GM19438 (cell line): ENCODE measurements at regions not wholly inside any gene's neighbourhood (a gene's known extent, or its start where the extent isn't known, plus 50 kb on each side); places are given as distances from the start of the nearest gene placed in this dataset.
"Not testable (repeated sequence)": the region's sequence is repeated elsewhere in the genome, so short reads cannot be mapped to it uniquely, and the experiment has no call there.

Source experiments
- ATAC-seq: cut with Tn5 transposase; IDR thresholded peaks from one replicate; pipeline ENCODE4 v1.9.1; 2021; ENCODE audit warnings: low read depth; ENCODE audit not compliant: unreplicated experiment

DNA sequence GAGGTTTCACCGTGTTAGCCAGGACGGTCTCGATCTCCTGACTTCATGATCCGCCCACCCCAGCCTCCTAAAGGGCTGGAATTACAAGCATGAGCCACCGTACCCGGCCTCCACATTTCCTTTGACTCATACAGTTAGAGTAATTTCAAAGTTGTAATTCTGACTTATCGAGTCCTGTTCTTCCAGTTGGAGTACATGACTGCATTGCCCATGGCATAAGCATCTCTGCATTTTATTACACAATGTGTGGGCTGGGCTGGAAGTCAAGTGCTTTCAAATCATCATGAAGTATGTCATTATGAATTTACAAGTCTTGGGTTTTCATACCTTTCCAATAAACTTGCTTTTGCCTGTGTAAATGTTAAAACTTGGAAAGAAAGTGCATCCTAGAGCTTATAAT lies 1295.7 kb upstream of the FLRT2 start:
- no peak for ATAC-seq

DNA sequence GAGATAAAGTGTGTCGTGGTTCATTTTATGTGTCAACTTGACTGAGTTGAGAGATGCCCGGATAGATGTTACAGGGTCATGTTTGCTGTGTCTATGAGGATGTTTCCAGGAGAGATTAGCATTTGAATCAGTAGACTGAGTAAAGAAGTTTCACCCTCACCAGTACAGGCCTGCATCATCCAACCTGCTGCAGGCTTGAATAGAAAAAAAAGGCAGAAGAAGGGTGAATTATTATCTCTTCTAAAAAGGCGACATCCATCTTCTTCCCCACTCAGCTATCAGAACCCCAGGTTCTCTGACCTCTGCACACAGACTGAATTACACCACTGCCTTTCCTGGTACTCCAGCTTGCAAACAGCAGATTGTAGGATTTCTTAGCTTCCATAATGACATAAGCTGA lies 1293.7 kb upstream of the FLRT2 start:
- ATAC-seq, result no peak

DNA sequence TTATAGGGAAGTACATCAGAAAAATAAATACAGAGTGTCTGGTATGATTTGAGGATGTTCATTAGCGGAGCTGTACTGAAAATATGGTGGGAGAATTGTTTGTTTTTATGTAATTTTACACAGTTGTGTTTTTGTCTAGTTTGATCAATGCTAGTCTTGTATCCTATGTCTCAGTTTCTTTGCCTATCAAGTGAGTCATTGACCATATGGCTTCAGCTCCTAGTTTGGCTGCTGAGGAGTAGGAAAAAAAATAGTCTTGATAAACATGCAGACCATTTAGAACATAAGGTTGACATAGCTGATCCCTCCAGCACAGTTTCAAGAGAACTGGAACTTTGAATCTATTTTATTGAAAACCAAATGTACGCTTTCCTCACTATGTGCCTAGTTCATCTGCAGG lies 1292.1 kb upstream of the FLRT2 start:
- ATAC-seq, result no peak

DNA sequence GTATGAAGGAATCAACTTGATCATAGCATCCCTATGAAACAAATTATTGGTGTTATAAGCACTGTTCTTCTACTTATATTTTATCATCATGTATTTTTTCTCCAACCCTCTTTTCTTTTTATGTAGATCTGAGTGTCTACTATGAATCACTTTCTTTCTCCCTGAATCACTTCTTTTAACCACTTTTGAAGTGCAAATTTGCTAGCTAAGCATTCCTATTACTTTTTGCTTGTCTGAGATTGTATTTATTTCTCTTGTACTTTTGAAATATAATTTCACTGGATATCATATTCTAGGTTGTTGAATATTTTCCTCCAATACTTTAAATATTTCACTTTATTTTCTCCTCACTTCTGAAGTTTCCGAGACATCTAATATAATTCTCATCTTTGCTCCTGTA lies 1282.3 kb upstream of the FLRT2 start:
- ATAC-seq, result no peak

DNA sequence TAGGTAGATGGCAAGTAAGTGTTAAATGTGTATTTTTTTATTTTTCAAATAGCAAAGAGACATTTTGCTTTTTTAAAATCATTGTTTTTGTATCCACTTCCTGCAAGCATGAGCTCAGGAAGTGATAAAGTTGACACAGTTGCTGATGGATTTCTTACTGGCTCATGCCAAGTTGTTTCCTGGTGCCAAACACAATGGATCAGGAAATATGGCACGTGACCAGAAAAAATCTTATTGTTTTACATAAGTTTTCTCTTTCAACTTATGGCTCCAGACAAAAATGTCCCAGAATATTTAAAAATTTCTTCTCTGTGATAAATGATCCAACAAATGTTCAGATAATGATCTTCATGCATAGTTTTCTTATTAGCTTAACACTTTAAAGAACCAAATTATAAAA lies 1279.1 kb upstream of the FLRT2 start:
- no peak for ATAC-seq

DNA sequence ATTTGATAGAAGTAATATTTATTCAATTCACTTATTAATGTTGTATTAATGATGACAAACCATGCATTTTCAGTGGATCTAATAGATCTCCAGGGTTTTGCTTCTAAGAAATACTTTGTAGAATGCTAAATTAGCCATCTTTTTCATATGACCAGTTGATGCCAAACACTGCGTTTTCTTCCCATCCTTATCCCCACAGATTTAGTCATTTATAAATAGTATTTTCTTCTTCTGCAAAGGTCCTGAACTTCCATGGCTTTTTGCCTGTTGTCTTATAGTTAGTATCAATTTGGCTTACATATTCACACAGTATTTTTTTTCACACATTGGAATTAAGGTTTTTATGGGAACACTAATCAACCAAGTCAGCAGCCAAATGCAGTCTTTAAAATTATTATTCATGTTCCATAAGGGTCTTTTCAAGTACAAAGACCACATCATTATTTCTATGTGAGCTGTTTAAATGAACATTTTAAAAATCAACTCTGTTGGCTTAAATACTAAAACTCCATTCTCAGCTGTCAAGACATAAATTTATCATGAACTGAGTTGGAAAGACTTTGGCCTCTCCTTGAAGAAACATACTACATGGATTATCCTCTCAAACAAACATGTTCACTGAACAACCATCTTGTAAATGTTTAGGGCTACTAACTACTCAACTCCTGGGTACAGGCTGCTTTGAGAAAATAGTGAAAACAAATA lies 1278.4 kb upstream of the FLRT2 start:
- ATAC-seq, result no peak

DNA sequence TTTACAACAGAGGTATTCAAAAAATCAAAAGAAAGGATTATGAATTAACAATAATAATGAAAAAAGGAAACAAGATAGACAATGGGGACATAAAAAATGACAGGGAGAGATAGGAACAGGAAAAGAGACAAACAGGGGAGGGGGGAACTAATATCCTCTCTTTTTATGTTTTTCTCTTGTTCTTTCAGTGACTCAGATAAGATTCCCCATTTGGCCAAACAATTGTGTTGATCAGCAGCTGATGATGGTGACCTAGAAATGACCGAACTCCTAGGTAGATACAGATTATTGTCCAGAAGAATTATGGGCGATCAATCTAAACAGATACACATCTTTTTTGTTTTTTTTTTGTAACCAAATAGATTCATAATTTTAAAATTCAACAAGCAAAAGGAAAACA lies 1277.2 kb upstream of the FLRT2 start:
- no peak for ATAC-seq

DNA sequence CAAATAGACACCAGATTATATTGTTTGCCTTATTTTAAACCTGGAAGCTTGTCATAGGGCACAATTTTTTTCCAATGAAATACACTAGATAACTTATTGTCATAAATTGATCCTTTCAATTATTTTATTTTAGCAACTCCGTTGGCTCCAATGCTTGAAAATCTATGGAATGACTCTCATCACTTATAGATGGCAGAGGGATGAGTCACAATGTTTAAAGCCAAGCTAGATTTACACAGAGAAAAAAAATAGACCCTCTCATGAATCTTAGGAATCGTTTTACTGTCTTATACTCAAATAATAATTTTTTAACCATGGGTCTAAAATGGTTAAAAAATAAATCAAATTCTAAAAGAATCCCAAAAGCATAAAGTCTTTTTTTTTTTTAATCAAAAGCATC lies 1276.6 kb upstream of the FLRT2 start:
- ATAC-seq, result no peak

DNA sequence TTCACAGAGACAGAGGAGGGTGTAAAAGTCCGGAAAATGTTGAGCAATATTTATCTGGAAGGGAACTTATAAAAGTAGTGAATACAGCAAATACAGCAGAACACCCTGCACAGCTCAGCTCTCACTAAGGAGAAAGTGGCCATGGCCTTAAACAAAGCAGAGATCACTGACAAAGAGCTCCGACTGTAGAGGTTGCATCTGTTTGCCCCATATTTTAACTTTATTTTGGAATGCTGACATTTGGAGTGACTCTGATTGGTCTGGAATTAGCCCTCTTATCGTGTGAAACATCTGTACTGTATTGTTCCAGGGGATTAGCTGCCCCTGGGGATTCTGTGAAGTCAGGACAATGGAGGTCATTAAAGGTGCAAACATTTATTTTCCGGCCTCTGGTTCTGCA lies 1275.7 kb upstream of the FLRT2 start:
- no peak for ATAC-seq

DNA sequence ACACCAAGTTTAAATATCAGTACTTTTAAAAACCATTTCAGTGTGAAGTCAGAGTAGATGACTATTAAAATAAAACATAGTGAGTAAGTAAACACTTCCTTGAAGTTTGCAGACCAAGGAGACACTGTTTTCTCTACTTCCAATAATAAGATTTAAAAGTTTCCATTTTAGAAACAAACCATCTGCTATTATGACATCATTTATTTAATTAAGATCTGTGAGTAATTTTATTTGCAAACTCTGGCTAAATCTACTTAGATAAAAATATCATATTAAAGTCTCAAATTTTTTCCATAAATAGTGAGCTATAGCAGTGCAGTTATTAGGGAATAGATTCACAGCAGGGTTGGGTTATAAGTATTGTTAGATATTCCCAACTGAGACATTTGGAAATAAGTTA lies 1267.0 kb upstream of the FLRT2 start:
- no peak for ATAC-seq

DNA sequence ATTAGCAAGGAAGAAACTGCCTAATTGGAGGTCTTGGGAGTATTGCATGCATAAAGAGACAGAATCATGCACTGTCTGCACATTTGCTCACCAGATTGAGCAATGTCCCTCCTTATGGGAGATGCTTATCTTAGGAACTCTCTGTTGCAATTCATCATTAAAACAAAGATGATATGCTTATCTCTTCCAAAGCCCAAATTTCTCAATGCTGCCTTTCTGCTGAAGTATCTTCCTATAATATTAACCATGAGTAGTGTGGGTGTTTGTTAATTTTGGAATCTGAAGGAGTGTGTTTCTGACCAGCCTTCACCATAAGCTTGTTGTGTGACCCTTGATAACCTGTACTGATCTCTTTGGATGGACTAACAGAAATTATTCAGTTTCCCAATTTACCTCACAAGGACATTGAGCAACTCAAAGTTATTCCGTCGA lies 1257.6 kb upstream of the FLRT2 start:
- ATAC-seq, result no peak

DNA sequence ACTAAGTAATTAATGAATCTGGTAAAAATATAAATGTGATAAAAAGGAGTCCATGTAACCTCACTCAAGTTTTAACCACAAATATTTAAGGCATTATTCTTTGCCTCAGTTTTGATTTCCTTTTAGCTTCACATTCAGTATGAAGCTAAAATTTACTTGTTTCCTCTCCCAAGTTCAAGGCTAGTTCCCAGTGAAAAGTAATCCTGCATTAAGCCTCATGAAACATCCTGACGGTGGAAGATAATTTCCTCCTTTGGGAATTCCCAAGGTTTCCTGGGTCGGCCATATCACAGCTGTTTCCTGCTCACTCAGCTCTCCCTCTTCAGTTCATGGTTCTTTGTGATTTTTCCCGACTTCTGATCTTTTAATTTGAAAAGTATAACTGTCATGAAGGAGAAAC lies 1256.8 kb upstream of the FLRT2 start:
- ATAC-seq, result no peak

DNA sequence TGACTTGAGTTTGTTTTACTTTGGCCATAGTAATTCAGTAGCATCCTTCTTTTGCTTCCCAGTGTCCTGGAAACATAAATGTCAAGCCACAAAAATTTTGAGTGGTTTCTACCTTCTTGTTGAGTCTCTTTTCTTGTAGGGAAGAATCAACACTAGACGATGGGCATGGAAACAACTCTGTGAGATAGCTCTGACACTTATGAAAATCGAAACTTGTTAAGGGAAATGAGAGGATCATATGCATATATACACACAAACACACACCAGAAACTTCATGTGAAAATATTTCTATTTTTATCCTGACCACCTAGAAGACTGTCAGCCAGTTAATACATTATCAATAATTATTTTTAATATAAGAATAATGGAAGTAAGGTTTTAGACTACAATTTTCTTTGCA lies 1247.3 kb upstream of the FLRT2 start:
- no peak for ATAC-seq

DNA sequence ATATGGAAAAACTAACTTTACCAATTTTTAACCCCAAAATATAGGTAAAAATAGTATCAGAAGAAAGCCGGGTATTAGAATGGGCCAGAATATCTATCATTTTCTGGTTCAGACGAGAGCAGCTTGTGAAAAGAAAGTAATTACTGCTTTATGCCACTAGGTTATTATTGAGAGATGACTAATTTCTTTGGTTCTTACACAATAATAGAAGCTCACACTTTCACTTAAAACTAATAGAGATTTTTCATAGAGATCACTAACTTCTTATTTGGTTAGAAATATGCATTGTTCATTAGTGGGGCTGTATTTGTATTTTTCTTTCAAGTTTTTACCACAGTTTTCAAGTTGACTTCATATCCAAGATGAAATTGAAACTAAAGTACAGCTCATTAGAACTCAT lies 1241.2 kb upstream of the FLRT2 start:
- ATAC-seq, result no peak

DNA sequence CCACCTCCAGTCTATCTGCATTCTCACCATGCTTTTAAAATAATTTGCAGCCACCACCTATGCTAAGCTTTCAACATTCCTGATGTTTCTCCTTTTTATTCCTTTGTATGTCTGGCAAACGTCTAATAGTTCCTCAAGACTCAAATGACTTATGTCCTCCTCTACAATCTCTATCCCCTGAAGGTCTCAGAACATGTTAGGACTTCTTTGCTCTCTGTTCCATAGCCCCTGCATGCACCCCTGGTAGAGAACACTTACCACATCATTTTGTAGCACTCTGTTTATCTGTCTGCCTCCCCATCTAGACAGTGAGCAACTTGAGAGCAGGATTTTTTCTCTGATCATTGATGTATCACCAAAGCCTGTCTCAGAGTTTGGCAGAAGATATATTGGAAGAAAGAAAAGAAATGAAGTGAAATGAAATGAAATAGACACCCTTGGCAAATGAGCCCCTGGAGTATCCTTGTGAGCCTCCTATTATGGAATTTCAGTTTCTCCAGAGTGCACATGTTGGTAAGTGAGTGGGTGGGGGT lies 1231.2 kb upstream of the FLRT2 start:
- no peak for ATAC-seq

DNA sequence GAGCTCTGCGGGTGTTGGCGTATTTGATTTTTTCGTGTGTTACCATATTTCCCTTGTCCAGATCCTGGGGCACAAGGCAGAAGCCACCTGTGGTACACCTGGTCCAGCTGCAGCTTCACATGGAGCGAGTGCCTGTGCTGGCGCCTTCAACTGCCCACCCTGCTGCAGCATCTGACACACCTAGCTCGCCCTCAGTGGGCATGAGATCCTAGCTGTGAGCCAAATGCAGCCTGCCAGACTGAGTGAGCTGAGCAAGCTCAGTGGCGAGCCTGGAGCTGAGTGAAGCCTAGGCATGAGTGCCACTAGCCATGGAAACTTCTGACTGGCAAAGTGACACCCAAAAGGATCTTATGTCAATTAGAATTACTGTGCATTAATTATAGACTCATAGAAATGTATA lies 1226.8 kb upstream of the FLRT2 start:
- ATAC-seq, result no peak

DNA sequence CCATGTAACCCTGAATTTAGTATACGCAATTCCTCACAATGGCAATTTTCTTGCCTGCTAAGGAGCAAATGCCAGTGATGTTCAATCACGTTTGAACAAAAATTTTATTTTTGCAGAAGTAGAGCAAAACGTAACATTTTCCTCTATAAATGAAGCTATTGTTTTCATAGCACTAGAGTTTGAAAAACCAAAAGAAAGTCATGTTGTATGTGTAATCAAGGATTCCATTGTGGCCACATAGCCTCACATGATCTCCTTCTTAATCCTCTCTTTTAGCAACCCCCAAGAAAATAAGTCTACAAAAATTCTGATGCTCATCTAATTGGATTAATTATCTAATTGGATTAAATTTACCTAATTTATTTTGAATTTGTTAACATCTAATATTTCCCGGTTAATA lies 1217.4 kb upstream of the FLRT2 start:
- ATAC-seq, result no peak

DNA sequence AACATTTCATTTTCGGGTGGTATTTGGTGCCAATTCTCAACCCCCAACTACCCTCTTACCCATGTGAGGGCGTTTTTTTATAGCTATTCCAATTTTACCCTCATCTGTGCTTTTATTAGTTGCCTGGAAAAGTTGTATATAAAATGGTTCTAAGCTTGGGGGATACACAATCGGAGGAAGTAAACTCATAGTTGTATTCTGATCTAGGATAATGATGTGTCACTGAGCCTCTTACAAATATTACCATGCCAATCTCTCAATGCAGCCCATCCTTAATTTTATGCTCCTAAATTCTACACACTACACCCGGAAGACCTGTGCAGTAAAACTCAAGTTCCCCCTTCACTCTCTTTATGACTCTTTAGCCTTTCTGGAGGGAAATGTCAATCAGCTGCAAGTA lies 1206.5 kb upstream of the FLRT2 start:
- ATAC-seq, result no peak

DNA sequence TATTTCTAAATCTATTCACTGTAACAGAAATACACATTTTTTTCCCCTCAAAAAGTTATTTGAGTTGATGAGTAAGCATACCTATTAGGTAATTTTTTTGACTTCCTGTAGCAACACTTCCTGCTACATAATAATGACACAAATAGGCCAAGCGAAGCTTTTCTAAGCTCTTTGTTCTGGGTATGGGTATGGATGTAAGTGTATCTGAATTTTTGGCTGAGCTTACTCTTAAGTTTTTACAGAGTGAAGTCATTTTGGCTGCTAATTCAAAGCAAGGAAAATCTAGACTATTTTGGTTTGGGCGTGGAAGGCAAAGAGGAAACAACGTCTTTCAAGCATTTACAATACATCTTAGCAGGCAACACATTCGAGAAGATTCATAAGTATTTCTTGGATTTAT lies 1206.0 kb upstream of the FLRT2 start:
- no peak for ATAC-seq

DNA sequence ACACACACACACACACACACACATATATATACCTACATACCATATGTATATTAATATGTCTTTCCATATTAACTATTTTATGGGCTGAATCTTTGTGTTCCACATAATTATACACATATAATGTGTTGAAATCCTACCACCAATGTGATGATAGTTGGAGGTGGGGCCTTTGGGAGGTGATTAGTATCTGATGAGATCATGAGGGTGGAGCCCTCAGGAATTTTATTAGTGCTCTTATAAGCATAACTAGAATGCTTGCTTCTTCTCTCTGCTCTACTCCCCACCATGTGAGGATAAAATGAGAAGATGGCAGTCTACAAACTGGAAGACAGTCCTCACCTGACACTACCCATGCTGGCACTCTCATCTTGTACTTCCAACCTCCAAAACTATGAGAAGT lies 1193.5 kb upstream of the FLRT2 start:
- no peak for ATAC-seq

DNA sequence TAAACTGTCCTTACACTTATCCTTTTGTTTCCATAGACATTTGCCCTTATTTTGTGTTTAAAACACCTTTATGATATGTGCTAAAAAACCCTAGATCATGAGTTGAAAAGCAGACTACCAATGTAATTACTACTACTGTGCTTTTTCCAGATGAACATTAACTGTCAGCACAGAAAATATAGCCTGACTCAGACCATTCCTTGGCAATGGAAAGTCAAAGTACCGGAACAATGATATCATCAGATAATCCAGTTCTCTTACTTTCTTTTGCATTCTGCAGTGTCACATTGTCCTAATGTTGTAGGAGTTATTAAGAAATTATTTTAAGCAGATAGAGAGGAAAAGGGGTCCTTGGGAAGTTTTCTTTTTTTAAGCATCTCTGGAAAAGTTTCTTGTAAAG lies 1189.0 kb upstream of the FLRT2 start:
- ATAC-seq, result no peak

DNA sequence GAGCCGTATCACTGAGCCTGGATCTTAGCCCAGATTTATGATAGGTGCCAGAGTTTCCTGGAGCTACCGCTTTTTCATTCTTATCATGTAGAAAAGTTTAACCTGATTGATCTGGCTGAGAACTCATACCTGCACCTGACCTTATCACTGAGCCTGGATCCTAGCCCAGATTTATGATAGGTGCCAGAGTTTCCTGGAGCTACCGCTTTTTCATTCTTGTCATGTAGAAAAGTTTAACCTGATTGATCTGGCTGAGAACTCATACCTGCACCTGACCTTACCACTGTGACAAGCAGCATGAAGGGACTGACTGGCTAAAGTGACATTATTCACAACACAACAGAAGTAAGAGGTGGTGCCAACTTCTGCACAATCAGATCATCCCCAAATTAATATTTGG lies 1188.1 kb upstream of the FLRT2 start:
- ATAC-seq, result not testable (repeated sequence)

DNA sequence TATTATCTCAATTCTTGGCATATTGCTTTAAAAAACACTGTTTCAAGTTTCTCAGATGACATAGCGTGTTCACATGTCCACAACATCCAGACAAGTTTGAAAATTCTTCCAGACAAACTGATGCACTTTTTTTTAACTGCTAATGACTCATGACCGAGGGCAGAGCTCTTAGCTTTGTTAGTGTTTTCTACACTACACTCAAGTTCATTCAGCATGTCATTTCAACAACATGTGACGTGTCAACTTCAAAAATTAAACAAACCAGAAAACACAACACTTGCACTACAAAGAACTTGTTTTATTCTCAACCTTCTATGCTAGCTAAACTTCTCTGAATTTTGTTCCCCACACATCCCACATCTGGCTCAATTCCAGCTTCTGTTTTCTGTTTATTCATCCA lies 1186.3 kb upstream of the FLRT2 start:
- ATAC-seq, result no peak
